Keratinocyte (primary cell): ENCODE measurements at regions not wholly inside any gene's neighbourhood (a gene's known extent, or its start where the extent isn't known, plus 50 kb on each side); places are given as distances from the start of the nearest gene placed in this dataset.

ENCODE experiments used
- EZH2 ChIP-seq: IDR thresholded peaks from one replicate; pipeline ENCODE4 v1.6.1; 2012; ENCODE audit warnings: inconsistent platforms, mild to moderate bottlenecking, low read length, moderate library complexity
- TF ChIP-seq, protein P1 (sequence below), 3 experiments: IDR thresholded peaks in 1 of 3; conservative IDR thresholded peaks in 1 of 3; optimal IDR thresholded peaks in 1 of 3; 2 replicates in 2 of 3; 3 replicates in 1 of 3; pipeline versions ENCODE3 to v1.5.1; 2011; ENCODE audit warnings: low read length in 3 of 3, mild to moderate bottlenecking in 3 of 3, moderate library complexity in 2 of 3, control low read depth in 1 of 3, inconsistent platforms in 1 of 3; ENCODE audit not compliant: insufficient read depth in 2 of 3; ENCODE audit errors: extremely low read depth in 1 of 3

- TF ChIP-seq, protein P1, sequence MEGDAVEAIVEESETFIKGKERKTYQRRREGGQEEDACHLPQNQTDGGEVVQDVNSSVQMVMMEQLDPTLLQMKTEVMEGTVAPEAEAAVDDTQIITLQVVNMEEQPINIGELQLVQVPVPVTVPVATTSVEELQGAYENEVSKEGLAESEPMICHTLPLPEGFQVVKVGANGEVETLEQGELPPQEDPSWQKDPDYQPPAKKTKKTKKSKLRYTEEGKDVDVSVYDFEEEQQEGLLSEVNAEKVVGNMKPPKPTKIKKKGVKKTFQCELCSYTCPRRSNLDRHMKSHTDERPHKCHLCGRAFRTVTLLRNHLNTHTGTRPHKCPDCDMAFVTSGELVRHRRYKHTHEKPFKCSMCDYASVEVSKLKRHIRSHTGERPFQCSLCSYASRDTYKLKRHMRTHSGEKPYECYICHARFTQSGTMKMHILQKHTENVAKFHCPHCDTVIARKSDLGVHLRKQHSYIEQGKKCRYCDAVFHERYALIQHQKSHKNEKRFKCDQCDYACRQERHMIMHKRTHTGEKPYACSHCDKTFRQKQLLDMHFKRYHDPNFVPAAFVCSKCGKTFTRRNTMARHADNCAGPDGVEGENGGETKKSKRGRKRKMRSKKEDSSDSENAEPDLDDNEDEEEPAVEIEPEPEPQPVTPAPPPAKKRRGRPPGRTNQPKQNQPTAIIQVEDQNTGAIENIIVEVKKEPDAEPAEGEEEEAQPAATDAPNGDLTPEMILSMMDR (optimal IDR thresholded peaks at IDR 0.05 in 1 of 3, IDR thresholded peaks at IDR 0.05 in 1 of 3, conservative IDR thresholded peaks at IDR 0.05 in 1 of 3; ENCODE audit: extremely low read depth in 1 of 3, insufficient read depth in 2 of 3, low read length in 3 of 3), result no peak
- TF ChIP-seq EZH2, result no peak
Observed at GRCh38 chr5:88391991-88392390, 123.3 kb upstream of the TMEM161B start.
